HAP-1 (cell line): ENCODE measurements at regions not wholly inside any gene's neighbourhood (a gene's known extent, or its start where the extent isn't known, plus 50 kb on each side); places are given as distances from the start of the nearest gene placed in this dataset.

Experiments used
- DNase-seq, 2 experiments: peaks; one replicate each; pipeline ENCODE4 v3.0.0-alpha.2; 2016 to 2020; ENCODE audit warnings: low spot score in 2 of 2
- H3K27me3 ChIP-seq: fragments of 250-450 bp; sonication (Bioruptor Pico); 2 replicates; pipeline ENCODE4 v1.5.1; 2020; ENCODE audit warnings: low read depth, mild to moderate bottlenecking, moderate library complexity
- H3K36me3 ChIP-seq: fragments of 250-450 bp; sonication (Bioruptor Pico); replicated peaks from 2 replicates; pipeline ENCODE4 v1.5.1; 2020; ENCODE audit warnings: mild to moderate bottlenecking
- H3K4me1 ChIP-seq: fragments of 250-450 bp; sonication (Bioruptor Pico); 2 replicates; pipeline ENCODE4 v1.5.1; 2020; ENCODE audit warnings: mild to moderate bottlenecking
- H3K4me3 ChIP-seq: fragments of 250-450 bp; sonication (Bioruptor Pico); 2 replicates; pipeline ENCODE4 v1.5.1; 2020; ENCODE audit warnings: mild to moderate bottlenecking, moderate library complexity
- H3K9me3 ChIP-seq: fragments of 250-450 bp; sonication (Bioruptor Pico); 2 replicates; pipeline ENCODE4 v1.5.1; 2020; ENCODE audit warnings: mild to moderate bottlenecking, moderate library complexity
- in situ Hi-C: fragments of 300-500 bp; cut with MboI; formaldehyde crosslinking; loops from 3 replicates; pipeline ENCODE4 v1.14.3; 2020; ENCODE audit warnings: low sequenced_read_pairs, inconsistent platforms, mixed read lengths

- in situ Hi-C loops = no loop called here
- Histone ChIP-seq H3K4me3 (peak overlapping the region; percentile 4; the same call in 1 of the 2 replicates), H3K9me3 (no peaks in the 10 kb centered on the region), H3K27me3 (no peaks in the 10 kb centered on the region), H3K4me1 (peaks cover 37% of the 10 kb centered on the region), H3K36me3 (no peaks in the 10 kb centered on the region)
- peak; percentile 91 to 94 for DNase-seq
These were observed 104.1 kb downstream of the EVX1 start for GRCh38 chr7:27346531-27347275.

DNA sequence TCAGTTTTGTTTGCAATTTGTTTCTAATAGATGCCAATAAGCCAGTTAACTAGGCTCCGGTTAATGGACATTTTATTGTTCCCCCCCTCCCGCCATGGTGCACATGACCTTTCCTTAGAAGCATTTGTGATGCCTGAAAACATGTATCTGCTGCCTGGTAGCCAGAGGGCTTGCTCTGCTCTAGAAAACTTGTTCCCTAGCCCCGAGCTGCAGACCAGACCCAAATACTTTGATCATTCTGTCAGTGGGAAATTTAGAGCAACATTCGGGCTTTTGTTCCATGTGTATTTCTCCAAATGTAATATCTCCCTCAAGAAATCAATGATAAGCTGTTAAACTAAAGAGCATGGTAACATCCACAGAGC, 104.7 kb downstream of the EVX1 start:
- H3K36me3 ChIP-seq = no peaks in the 10 kb centered on the region
- H3K4me1 ChIP-seq = peaks cover 38% of the 10 kb centered on the region
- H3K9me3 ChIP-seq = no peaks in the 10 kb centered on the region
- no peak overlapping the region for H3K4me3 ChIP-seq
- no peak for DNase-seq
- no peaks in the 10 kb centered on the region for H3K27me3 ChIP-seq
- in situ Hi-C loops = no loop called here

DNA sequence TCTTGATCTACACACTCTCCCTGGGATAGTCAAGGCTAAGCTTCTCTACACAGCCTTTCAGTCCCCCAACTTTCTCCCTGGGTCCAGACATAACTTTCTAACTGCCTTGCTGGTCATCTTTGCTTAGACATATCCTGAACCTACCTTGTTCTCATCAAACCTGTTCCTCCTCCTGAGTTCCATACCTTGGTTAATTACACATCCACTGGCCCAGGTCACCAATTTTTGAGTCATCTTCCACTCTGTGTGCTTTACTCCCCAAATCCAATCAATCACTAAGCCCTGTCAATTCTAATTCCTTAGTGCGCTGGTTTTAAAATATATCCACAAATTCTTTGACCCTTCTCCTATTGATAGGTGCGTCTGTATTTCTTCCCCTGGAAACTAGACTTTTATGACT, 107.0 kb downstream of the EVX1 start:
- in situ Hi-C loops = no loop called here

DNA sequence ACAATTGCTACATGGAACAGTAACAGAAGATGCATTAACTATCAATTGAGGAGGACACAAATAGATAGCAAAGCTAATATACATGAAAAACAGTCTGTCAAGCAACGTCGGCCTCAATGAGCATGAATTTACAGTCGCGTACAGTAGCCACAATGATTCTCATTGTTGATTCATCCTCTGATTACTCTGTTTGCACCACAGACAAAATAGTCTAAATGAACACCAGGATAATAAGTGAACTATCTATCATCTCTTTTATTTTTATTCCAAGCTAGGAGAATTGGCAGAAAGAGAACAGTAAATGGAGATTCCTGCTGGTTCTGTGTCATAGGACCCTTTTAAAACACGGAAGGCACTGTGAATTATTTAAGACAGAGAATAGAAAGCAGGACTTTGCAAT, 108.5 kb downstream of the EVX1 start:
- peak in 1 of 2 experiments; percentile 54 for DNase-seq
- no peaks in the 10 kb centered on the region for H3K27me3 ChIP-seq
- H3K4me3 ChIP-seq = no peak overlapping the region
- no peaks in the 10 kb centered on the region for H3K9me3 ChIP-seq
- in situ Hi-C loops = no loop called here
- H3K36me3 ChIP-seq = no peaks in the 10 kb centered on the region
- peaks cover 28% of the 10 kb centered on the region for H3K4me1 ChIP-seq

More for the DNA sequence above, 107.0 kb downstream of the EVX1 start:
- Histone ChIP-seq H3K4me3 (no peak overlapping the region), H3K27me3 (no peaks in the 10 kb centered on the region), H3K36me3 (no peaks in the 10 kb centered on the region), H3K4me1 (peaks cover 37% of the 10 kb centered on the region), H3K9me3 (no peaks in the 10 kb centered on the region)
- DNase-seq = no peak

DNA sequence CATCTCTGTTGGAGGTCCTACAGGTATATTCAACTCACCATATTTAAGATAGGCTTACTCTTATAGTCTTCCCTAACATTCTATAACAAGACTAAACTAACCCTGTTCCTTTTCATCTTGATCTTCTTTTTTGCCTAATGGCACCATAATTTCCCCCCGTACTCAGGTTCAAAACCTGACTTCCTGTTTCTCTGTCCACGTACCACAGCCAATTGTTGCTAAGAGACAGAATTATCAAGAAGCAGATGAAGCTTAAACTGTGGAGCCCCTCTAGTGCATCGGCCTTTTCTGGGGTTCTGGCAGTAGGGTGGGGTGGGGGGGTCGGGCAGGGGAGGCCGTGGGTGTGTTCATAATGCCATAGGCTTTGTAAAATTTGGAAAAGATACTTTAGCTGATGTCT, 109.2 kb downstream of the EVX1 start:
- DNase-seq = no peak
- Histone ChIP-seq H3K27me3 (no peaks in the 10 kb centered on the region), H3K36me3 (no peaks in the 10 kb centered on the region), H3K9me3 (no peaks in the 10 kb centered on the region), H3K4me1 (peaks cover 21% of the 10 kb centered on the region), H3K4me3 (no peak overlapping the region)
- in situ Hi-C loops = no loop called here

DNA sequence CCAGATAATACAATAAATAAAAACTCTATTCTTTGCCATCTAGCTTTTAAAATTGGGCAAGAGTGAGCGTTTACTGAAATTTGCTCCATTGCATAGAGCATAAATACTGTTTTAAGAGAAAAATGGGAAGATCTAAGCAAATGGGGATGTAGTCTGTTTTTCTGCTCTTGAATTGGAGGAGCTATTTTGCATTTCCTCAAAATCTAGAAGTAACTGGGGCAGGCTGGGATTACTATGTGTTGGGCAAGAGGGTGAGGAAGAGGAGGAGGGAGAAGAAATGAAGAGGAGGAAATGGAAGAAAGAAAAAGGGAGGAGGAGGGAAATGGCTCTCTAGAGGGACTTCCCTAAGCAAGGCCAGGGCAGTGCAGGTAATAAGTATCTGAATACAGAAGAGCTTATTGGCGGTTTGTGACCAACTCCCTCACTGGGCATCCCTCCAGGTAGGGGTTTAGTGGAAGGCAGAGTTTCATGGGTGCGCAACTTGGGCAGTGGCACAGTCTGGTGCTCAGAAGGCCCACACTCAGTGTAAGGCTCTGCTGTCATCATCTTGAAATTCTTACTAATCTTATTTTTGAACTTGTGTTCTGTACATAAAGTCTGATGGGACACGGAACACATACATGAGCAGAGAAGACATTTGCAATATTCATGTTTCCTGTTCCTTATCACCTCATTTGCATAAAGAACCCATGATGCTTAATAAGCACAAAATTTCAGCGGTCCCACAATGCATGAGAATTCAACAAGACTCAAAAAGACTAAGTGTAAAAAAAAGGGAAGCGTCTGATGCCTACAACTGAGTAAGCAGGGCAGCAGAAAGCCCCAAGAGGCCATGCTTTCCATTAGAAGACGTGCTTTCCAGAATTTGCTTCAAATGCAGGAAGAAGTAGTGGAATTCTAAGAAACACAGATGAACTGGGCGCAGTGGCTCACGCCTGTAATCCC, 116.9 kb downstream of the EVX1 start:
- in situ Hi-C loops = no loop called here
- DNase-seq = no peak

DNA sequence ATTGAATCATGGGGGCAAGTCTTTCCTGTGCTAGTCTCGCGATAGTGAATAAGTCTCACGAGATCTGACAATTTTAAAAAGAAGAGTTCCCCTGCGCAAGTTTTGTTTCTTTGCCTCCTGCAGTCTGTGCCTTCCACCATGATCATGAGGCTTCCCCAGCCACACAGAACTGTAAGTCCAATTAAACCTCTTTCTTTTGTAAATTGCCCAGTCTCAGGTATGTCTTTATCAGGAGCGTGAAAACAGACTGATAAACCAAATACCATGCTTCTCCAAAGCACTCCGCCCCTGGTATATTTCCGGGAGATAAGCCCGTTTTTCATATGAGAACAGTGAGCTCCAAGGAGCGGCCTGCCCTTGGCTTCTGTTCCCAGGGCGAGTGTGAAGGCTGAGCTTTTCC, 118.9 kb downstream of the EVX1 start:
- H3K9me3 ChIP-seq = no peaks in the 10 kb centered on the region
- no peaks in the 10 kb centered on the region for H3K27me3 ChIP-seq
- no peak overlapping the region for H3K4me3 ChIP-seq
- H3K4me1 ChIP-seq = no peaks in the 10 kb centered on the region
- in situ Hi-C loops = no loop called here
- no peak for DNase-seq
- no peaks in the 10 kb centered on the region for H3K36me3 ChIP-seq

More for the DNA sequence above, 116.9 kb downstream of the EVX1 start:
- Histone ChIP-seq H3K27me3 (no peaks in the 10 kb centered on the region), H3K4me3 (no peak overlapping the region), H3K4me1 (peaks cover 4% of the 10 kb centered on the region; the same call in 1 of the 2 replicates), H3K9me3 (no peaks in the 10 kb centered on the region), H3K36me3 (no peaks in the 10 kb centered on the region)

- no peaks in the 10 kb centered on the region for H3K36me3 ChIP-seq
- no peak for DNase-seq
- in situ Hi-C loops = no loop called here
- H3K4me3 ChIP-seq = no peak overlapping the region
- H3K9me3 ChIP-seq = no peaks in the 10 kb centered on the region
- H3K4me1 ChIP-seq = no peaks in the 10 kb centered on the region
- no peaks in the 10 kb centered on the region for H3K27me3 ChIP-seq
These were observed 119.4 kb downstream of the EVX1 start for GRCh38 chr7:27362026-27362425.

DNA sequence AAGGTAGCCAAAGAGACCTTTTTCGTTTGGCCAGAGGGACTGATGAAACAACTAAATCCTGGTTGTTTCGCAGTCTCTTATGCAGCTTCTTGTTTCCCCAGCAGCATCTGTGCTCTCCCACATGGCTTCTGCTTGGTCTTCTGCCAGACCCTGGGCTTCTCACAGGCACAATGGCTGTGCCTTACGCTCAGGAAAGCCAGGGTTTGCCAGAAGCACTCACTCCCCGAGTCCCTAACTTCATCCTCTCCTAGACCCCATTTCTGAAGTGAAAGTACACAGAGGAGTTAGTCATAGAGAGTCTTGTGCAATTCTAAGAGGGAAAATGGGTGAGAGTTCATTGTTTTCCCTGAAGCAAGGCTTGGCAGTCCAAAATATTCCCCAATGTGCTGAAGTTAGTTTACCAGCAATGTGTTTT, 121.7 kb downstream of the EVX1 start:
- Histone ChIP-seq H3K4me3 (no peak overlapping the region), H3K4me1 (no peaks in the 10 kb centered on the region), H3K36me3 (no peaks in the 10 kb centered on the region), H3K9me3 (no peaks in the 10 kb centered on the region), H3K27me3 (no peaks in the 10 kb centered on the region)
- in situ Hi-C loops = no loop called here
- no peak for DNase-seq

GRCh38 chr7:27367179-27367932, 124.8 kb downstream of the EVX1 start:
- H3K36me3 ChIP-seq = no peaks in the 10 kb centered on the region
- H3K4me1 ChIP-seq = no peaks in the 10 kb centered on the region
- no peaks in the 10 kb centered on the region for H3K27me3 ChIP-seq
- no peak for DNase-seq
- H3K9me3 ChIP-seq = no peaks in the 10 kb centered on the region
- in situ Hi-C loops = no loop called here
- H3K4me3 ChIP-seq = no peak overlapping the region

DNA sequence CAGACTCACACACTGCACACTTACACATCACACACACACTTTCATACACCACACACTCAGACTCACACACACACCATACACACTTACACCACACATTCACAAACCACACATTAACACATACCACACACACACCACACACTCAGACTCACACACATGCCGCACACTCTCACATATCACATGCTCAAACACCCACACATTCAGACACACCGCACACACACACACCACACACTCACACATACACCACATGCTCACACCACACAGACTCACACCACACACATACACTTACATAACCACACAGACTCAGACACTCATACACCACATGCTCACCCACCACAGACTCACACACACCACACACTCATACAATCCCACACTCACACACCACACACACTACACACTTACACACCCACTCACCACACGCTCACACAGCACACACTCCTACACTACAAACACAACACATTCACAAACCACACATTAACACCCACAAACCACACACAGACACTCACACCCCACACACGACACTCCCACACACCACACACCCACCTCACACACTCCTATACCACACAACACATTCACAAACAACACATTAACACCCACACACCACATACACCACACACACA, 125.4 kb downstream of the EVX1 start:
- in situ Hi-C loops = no loop called here
- no peaks in the 10 kb centered on the region for H3K27me3 ChIP-seq
- no peaks in the 10 kb centered on the region for H3K4me1 ChIP-seq
- no peaks in the 10 kb centered on the region for H3K9me3 ChIP-seq
- DNase-seq = no peak
- no peak overlapping the region for H3K4me3 ChIP-seq
- no peaks in the 10 kb centered on the region for H3K36me3 ChIP-seq

- Histone ChIP-seq H3K4me3 (no peak overlapping the region), H3K36me3 (no peaks in the 10 kb centered on the region), H3K9me3 (no peaks in the 10 kb centered on the region), H3K4me1 (no peaks in the 10 kb centered on the region), H3K27me3 (no peaks in the 10 kb centered on the region)
- in situ Hi-C loops = no loop called here
- no peak for DNase-seq
These were observed 132.6 kb downstream of the EVX1 start for GRCh38 chr7:27374958-27375841.

GRCh38 chr7:27375958-27376357, 133.4 kb downstream of the EVX1 start:
- Histone ChIP-seq H3K4me1 (no peaks in the 10 kb centered on the region), H3K36me3 (no peaks in the 10 kb centered on the region), H3K9me3 (no peaks in the 10 kb centered on the region), H3K4me3 (no peak overlapping the region), H3K27me3 (no peaks in the 10 kb centered on the region)
- no peak for DNase-seq
- in situ Hi-C loops = no loop called here
